H9 (cell line): ENCODE measurements at regions not wholly inside any gene's neighbourhood (a gene's known extent, or its start where the extent isn't known, plus 50 kb on each side); places are given as distances from the start of the nearest gene placed in this dataset.

Experiments used
- DNase-seq: peaks from one replicate; pipeline ENCODE4 v3.0.0-alpha.2; 2017
- H2AFZ ChIP-seq: one replicate; pipeline ENCODE4 v1.6.1; 2013; ENCODE audit warnings: mild to moderate bottlenecking, low read length, control low read depth, moderate library complexity
- H2AK5ac ChIP-seq: 2 replicates; pipeline ENCODE4 v1.6.1; 2013; ENCODE audit warnings: low read length, control low read depth, mixed read lengths; ENCODE audit not compliant: insufficient read length
- H2BK120ac ChIP-seq: one replicate; pipeline ENCODE4 v1.6.1; 2013; ENCODE audit warnings: low read depth, mild to moderate bottlenecking, low read length, control low read depth, inconsistent platforms; ENCODE audit not compliant: poor library complexity, severe bottlenecking
- H2BK12ac ChIP-seq: 2 replicates; pipeline ENCODE4 v1.6.1; 2013; ENCODE audit warnings: low read length, control low read depth, mixed read lengths, low read depth; ENCODE audit not compliant: insufficient read length
- H2BK15ac ChIP-seq: 2 replicates; pipeline ENCODE4 v1.6.1; 2013; ENCODE audit warnings: low read depth, low read length, control low read depth
- H2BK20ac ChIP-seq: one replicate; pipeline ENCODE4 v1.6.1; 2013; ENCODE audit warnings: low read depth, mild to moderate bottlenecking, low read length, control low read depth, inconsistent platforms; ENCODE audit not compliant: poor library complexity, severe bottlenecking
- H2BK5ac ChIP-seq: 2 replicates; pipeline ENCODE4 v1.6.1; 2013; ENCODE audit warnings: low read length, control low read depth, mixed read lengths; ENCODE audit not compliant: insufficient read length
- H3K14ac ChIP-seq: 2 replicates; pipeline ENCODE4 v1.6.1; 2013; ENCODE audit warnings: low read length, control low read depth; ENCODE audit not compliant: insufficient read depth
- H3K18ac ChIP-seq: 2 replicates; pipeline ENCODE4 v1.6.1; 2013; ENCODE audit warnings: low read depth, mild to moderate bottlenecking, mixed read lengths, low read length, control low read depth; ENCODE audit not compliant: insufficient read length
- H3K23ac ChIP-seq: 2 replicates; pipeline ENCODE4 v1.6.1; 2013; ENCODE audit warnings: low read length, control low read depth, mixed read lengths, low read depth; ENCODE audit not compliant: insufficient read length
- H3K23me2 ChIP-seq: 2 replicates; pipeline ENCODE4 v1.6.1; 2013; ENCODE audit warnings: low read depth, mild to moderate bottlenecking, mixed read lengths, low read length, control low read depth; ENCODE audit not compliant: insufficient read length, poor library complexity, severe bottlenecking
- H3K27ac ChIP-seq: 2 replicates; pipeline ENCODE4 v1.5.1; 2013; ENCODE audit warnings: low read length, control low read depth, mixed read lengths, low read depth; ENCODE audit not compliant: insufficient read length
- H3K27me3 ChIP-seq: 2 replicates; pipeline ENCODE4 v1.6.1; 2013; ENCODE audit warnings: low read length, control low read depth, inconsistent platforms; ENCODE audit not compliant: insufficient read depth
- H3K4ac ChIP-seq: 2 replicates; pipeline ENCODE4 v1.6.1; 2013; ENCODE audit warnings: low read depth, mild to moderate bottlenecking, control low read depth, inconsistent platforms, low read length, moderate library complexity
- H3K4me1 ChIP-seq: 2 replicates; pipeline ENCODE4 v1.6.1; 2013; ENCODE audit warnings: low read length, control low read depth, inconsistent platforms; ENCODE audit not compliant: insufficient read depth
- H3K4me2 ChIP-seq: 2 replicates; pipeline ENCODE4 v1.6.1; 2013; ENCODE audit warnings: low read length, control low read depth, mixed read lengths; ENCODE audit not compliant: insufficient read length, insufficient read depth
- H3K56ac ChIP-seq: 2 replicates; pipeline ENCODE4 v1.6.1; 2013; ENCODE audit warnings: low read depth, mild to moderate bottlenecking, mixed read lengths, low read length, control low read depth; ENCODE audit not compliant: insufficient read length
- H3K79me1 ChIP-seq: 2 replicates; pipeline ENCODE4 v1.6.1; 2013; ENCODE audit warnings: low read depth, mild to moderate bottlenecking, moderate library complexity, low read length, control low read depth, inconsistent platforms; ENCODE audit not compliant: insufficient read depth, poor library complexity, severe bottlenecking
- H3K79me2 ChIP-seq: 2 replicates; pipeline ENCODE4 v1.6.1; 2013; ENCODE audit warnings: low read length, control low read depth, inconsistent platforms; ENCODE audit not compliant: insufficient read depth
- H3K9ac ChIP-seq: 2 replicates; pipeline ENCODE4 v1.6.1; 2013; ENCODE audit warnings: low read length, control low read depth, mixed read lengths; ENCODE audit not compliant: insufficient read length; ENCODE audit errors: extremely low read depth
- H3K9me3 ChIP-seq: one replicate; pipeline ENCODE4 v1.6.1; 2013; ENCODE audit warnings: low read depth, low read length, inconsistent platforms; ENCODE audit not compliant: control insufficient read depth
- H3T11ph ChIP-seq: one replicate; pipeline ENCODE4 v1.6.1; 2013; ENCODE audit warnings: mild to moderate bottlenecking, low read length, control low read depth, inconsistent platforms
- H4K20me1 ChIP-seq: one replicate; pipeline ENCODE4 v1.6.1; 2013; ENCODE audit not compliant: control insufficient read depth, insufficient read length, insufficient read depth
- H4K5ac ChIP-seq: 2 replicates; pipeline ENCODE4 v1.6.1; 2013; ENCODE audit warnings: low read depth, mild to moderate bottlenecking, mixed read lengths, low read length, control low read depth; ENCODE audit not compliant: insufficient read length
- H4K8ac ChIP-seq: replicated peaks from 2 replicates; pipeline ENCODE4 v1.6.1; 2013; ENCODE audit warnings: low read length, control low read depth, mixed read lengths, low read depth; ENCODE audit not compliant: insufficient read length
- H4K91ac ChIP-seq: 2 replicates; pipeline ENCODE4 v1.6.1; 2013; ENCODE audit warnings: low read depth, mild to moderate bottlenecking, moderate library complexity, mixed read lengths, low read length, control low read depth; ENCODE audit not compliant: insufficient read length
- H3K27ac Mint-ChIP-seq, 3 experiments: 2 replicates in 2 of 3; 3 replicates in 1 of 3; pipeline ENCODE4 v1.8.0; 2020 to 2021; ENCODE audit warnings: mixed read lengths in 3 of 3, mild to moderate bottlenecking in 1 of 3, moderate library complexity in 1 of 3
- H3K27me3 Mint-ChIP-seq: 2 replicates; pipeline ENCODE4 v1.8.0; 2021; ENCODE audit warnings: low read depth, mild to moderate bottlenecking, moderate library complexity, mixed read lengths
- H3K36me3 Mint-ChIP-seq, 3 experiments: 2 replicates in 2 of 3; 3 replicates in 1 of 3; pipeline ENCODE4 v1.8.0; 2020 to 2021; ENCODE audit warnings: low read depth in 3 of 3, mixed read lengths in 3 of 3; ENCODE audit not compliant: insufficient read depth in 1 of 3
- H3K4me1 Mint-ChIP-seq, 2 experiments: 2 replicates each; pipeline ENCODE4 v1.8.0; 2020; ENCODE audit warnings: mixed read lengths in 2 of 2
- H3K4me3 Mint-ChIP-seq, 2 experiments: 2 replicates in 1 of 2; 3 replicates in 1 of 2; pipeline ENCODE4 v1.8.0; 2020 to 2021; ENCODE audit warnings: mild to moderate bottlenecking in 2 of 2, mixed read lengths in 2 of 2, moderate library complexity in 1 of 2
- H3K9me3 Mint-ChIP-seq, 2 experiments: 2 replicates in 1 of 2; 3 replicates in 1 of 2; pipeline ENCODE4 v1.8.0; 2020; ENCODE audit warnings: mild to moderate bottlenecking in 2 of 2, mixed read lengths in 2 of 2, moderate library complexity in 1 of 2
- CTCF ChIP-seq: fragments of 200-600 bp; sonication (generic); conservative IDR thresholded peaks from 3 replicates; pipeline ENCODE4 v1.8.0; 2021; ENCODE audit warnings: antibody characterized with exemption, mild to moderate bottlenecking
- WGBS: extraction: QIAGEN DNeasy Blood & Tissue Kit; methylation state at CpG from one replicate; pipeline ENCODE4 v1.1.7; 2013; ENCODE audit warnings: missing lambda C conversion rate, low lambda C conversion rate, mixed read lengths; ENCODE audit not compliant: insufficient read length; ENCODE audit errors: extremely low coverage; 5-methylcytosine and 5-hydroxymethylcytosine counted together

DNA sequence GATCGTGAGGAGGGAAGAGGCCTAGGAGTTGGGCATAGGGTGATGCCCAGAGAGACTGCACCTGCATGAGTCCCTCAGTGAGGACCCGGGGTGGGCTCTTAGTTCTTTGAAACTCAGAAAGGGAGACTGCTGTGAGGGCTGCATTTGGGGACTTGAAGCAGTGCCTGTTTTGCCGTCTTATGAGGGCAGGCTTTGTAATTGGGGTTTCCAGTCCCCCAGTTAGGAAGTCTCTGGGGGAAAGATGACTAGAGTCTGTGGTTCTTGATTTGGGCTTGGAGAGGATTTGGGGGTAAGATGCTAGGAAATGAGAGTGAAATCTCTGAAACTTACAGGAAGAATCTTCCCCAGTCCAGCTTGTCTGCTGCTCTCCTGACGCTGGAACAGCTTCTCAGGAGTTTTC is 99.6 kb downstream of the ARF6 start:
- no peak overlapping the region for H3K14ac ChIP-seq
- H3K23me2 ChIP-seq, result no peaks in the 10 kb centered on the region
- no peaks in the 10 kb centered on the region for H3K27me3 ChIP-seq
- no peak overlapping the region for H3T11ph ChIP-seq
- H2BK20ac ChIP-seq, result no peak overlapping the region
- no peak overlapping the region for H3K23ac ChIP-seq
- no peak overlapping the region for H4K8ac ChIP-seq
- H2AK5ac ChIP-seq, result no peak overlapping the region
- no peaks in the 10 kb centered on the region for H3K79me2 ChIP-seq
- no peak overlapping the region for H2BK15ac ChIP-seq
- Mint-ChIP-seq H3K27me3 (no peaks in the 10 kb centered on the region; the same call in 1 of the 2 replicates), H3K36me3 (no peaks in the 10 kb centered on the region), H3K9me3 (no peaks in the 10 kb centered on the region), H3K4me1 (peaks cover 7 to 10% of the 10 kb centered on the region in 2 experiments), H3K27ac (no peak overlapping the region; a peak in 1 of 7 replicates), H3K4me3 (no peak overlapping the region; a peak in 1 of 5 replicates)
- H3K4ac ChIP-seq, result no peak overlapping the region
- no peak overlapping the region for H4K5ac ChIP-seq
- H2AFZ ChIP-seq, result no peak overlapping the region
- H3K27ac ChIP-seq, result no peak overlapping the region
- H3K56ac ChIP-seq, result no peak overlapping the region
- H4K91ac ChIP-seq, result no peak overlapping the region
- no peak overlapping the region for H2BK120ac ChIP-seq
- H3K9ac ChIP-seq, result no peak overlapping the region
- H3K4me1 ChIP-seq, result no peaks in the 10 kb centered on the region
- H2BK5ac ChIP-seq, result no peak overlapping the region
- no peak for DNase-seq
- no peak for TF ChIP-seq CTCF
- H3K18ac ChIP-seq, result no peak overlapping the region
- no peak overlapping the region for H2BK12ac ChIP-seq
- H4K20me1 ChIP-seq, result no peaks in the 10 kb centered on the region
- no peak overlapping the region for H3K4me2 ChIP-seq
- no peaks in the 10 kb centered on the region for H3K9me3 ChIP-seq
- H3K79me1 ChIP-seq, result no peaks in the 10 kb centered on the region
- WGBS, result no CpG with 5 or more reads among the region's 4 CpGs
